NCI-H146 treated with DMSO at 0.1 percent for 48 hours (cell line): ENCODE measurements at regions not wholly inside any gene's neighbourhood (a gene's known extent, or its start where the extent isn't known, plus 50 kb on each side); places are given as distances from the start of the nearest gene placed in this dataset.
A peak's percentile ranks its signal among the peaks of the same experiment; 100 is the strongest.
"Not testable (repeated sequence)": the region's sequence is repeated elsewhere in the genome, so short reads cannot be mapped to it uniquely, and the experiment has no call there.

ENCODE experiments used
- DNase-seq: peaks from one replicate; lab custom pipeline; 2025; ENCODE audit not compliant: unreplicated experiment; lab: John Stamatoyannopoulos, UW

- DNase-seq, result no peak
Measured at GRCh38 chr7:68712956-68713495, 885.2 kb upstream of the AUTS2 start.

DNA sequence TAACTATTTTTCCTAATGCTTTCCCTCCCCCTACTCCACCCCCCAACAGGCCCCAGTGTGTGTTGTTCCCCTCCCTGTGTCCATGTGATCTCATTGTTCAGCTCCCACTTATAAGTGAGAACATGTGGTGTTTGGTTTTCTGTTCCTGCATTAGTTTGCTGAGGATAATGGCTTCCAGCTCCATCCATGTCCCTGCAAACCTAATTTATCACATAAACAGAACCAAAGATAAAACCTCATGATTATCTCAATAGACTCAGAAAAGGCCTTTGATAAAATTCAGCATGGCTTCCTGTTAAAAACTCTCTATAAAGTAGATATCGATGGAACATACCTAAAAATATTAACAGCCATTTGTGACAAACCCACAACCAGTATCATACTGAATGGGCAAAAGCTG is 884.1 kb upstream of the AUTS2 start:
- not testable (repeated sequence) for DNase-seq

DNA sequence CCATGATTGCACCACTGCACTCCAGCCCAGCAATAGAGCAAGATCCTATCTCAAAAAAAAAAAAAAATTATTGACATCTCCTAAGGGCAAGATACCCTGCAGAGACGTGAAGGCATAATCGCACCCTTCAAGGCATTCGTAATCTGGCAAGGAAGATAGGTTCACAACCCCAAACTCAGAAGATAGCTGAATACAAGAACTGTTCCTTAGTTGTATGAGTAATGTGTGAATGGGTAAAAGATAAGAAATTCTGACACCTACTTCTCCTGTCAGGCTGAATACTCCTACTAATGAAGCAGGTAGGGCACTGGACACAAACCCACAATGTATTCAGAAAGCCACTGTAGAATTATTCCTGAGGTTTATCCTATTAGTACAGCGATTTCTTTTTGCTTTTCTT is 882.4 kb upstream of the AUTS2 start:
- DNase-seq, result no peak

DNA sequence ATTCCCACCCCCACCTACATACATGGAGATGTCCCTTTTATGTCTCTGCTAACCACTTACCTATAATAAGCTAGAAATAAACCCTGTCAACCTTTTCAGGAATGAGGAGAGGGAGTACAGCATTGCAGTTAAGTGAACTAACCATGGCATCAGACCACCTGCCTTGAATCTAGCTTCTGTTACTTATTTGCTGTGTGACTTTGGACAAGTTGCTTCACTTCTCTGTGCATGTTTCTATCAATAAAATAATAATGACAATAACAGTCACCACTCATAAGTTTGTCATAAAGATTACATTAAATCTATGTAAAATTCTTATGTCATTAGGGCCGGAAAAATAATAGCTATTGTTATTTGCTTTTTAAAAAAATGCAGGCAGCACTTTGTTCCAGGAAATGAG is 881.1 kb upstream of the AUTS2 start:
- no peak for DNase-seq

- peak; percentile 60 for DNase-seq
Measured at GRCh38 chr7:68718097-68718551, 880.2 kb upstream of the AUTS2 start.

DNA sequence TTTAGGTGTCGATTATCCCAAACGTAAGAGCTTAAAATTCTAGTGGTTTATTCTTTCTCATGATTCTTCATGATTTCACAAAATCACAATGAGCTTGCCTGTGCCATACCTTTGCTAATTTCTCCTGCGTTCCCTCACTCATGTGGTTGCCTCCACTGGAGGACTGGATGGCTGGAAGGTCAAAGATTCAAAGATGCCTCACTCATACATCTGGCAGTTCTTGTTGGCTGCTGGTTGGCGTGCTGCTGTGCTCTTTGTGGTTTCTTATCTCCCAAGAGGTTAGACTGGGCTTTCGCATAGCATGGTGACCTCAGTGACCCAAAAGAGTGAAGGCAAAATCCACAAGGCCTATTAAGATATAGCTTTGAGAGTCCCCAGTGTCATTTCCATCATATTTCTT is 877.6 kb upstream of the AUTS2 start:
- no peak for DNase-seq

DNA sequence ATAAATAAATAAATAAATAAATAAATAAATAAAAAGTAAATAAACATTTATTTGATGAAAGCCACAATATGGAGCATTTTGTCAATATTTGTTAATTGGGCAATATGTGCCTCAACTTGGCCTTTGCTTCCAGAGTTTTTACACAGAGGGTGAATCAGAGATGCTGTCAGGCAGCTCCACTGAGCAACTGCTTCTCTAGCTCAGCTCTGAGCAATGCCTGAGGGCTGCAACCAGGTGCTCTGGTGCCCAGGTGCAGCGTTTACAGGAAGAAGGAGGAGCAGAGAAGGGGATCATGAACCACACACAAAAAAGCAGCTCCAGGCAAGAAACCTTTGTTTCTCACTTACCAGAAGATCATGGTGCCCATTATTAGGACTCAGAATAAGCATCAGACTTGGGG is 876.2 kb upstream of the AUTS2 start:
- peak; percentile 67 for DNase-seq

- no peak for DNase-seq
Measured at GRCh38 chr7:68724965-68725364, 873.3 kb upstream of the AUTS2 start.

DNA sequence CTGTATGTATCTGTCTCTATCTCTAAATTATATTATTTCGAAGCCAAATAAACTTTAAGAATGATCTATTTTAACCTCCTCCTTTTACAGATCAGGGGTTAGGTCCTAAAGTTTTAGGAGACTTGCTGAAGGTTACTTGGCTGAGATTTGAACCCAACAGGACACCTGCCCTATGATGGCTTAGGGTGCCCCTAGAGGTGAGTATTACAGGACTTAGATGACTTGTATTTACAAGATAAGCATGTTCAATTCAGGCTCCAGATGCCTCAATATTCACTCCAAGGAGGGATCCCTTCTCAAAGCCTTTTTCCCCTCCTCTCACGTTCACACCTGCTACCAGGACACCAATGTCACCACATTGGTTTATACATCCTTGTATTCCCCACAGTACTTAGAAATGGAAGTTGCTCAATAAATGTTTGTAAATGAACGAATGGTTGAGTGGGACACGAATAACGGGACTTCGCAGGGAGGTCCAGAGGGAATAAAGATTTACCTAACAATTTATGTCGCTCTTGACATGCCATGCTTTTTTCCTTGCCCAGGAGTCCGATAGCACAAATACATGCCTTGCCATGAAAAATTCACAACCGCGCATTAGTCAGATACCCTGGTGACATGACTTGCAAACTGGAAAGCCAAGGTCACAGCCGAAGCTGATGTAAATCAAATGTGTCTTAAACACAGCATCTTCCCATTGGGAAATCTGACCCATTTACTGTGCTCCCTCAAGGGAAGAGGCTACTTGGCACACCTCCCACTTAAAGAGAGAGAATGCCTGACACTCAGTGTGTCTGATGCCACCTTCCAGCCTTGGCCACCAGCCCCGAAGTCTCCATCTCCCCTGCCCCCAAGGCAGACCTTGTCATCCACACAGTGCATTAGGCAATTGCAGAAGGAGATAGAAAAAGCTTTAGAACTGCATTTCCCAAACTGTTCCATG is 872.2 kb upstream of the AUTS2 start:
- no peak for DNase-seq

- DNase-seq, result not testable (repeated sequence)
Measured at GRCh38 chr7:68728720-68729119, 869.6 kb upstream of the AUTS2 start.

GRCh38 chr7:68729371-68729770 is 868.9 kb upstream of the AUTS2 start:
- DNase-seq, result no peak

DNA sequence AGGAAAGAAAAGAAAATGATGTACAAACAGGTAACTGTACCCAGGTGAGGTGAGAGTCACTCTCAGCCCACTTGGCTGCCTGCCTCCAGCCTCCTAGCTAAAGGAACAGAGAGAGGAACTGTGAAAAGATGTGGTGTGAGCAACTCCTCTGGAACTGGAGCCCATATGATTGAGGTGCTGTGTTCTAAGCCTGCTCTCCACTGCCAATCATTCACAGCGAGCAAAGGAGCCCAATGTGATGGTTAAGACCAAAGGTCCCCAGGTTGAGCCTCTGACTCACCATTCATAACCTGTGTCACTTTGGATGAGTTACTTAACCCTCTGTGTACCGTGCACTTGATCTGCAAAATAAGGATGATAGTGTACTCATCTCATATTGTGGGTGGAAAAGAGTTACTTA is 868.1 kb upstream of the AUTS2 start:
- peak; percentile 35 for DNase-seq

DNA sequence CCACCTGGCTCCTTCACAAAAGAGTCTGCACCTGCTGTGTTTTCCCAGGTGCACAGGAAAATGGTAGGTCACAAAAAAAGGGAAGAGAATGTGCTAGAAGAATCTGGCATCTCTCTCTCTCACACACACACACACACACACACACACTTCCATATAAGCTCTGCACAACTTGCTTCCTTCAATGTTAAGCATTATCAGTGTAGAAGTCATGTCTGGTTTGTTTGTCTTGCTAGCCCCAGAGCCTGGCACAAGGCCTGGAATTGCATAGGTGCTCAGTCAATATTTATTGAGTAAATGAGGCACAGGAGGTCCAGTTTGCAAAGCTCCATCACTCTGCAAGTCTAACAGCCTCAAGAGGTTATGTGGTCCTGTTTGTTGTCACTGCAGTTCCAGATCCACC is 867.3 kb upstream of the AUTS2 start:
- DNase-seq, result peak; percentile 85

DNA sequence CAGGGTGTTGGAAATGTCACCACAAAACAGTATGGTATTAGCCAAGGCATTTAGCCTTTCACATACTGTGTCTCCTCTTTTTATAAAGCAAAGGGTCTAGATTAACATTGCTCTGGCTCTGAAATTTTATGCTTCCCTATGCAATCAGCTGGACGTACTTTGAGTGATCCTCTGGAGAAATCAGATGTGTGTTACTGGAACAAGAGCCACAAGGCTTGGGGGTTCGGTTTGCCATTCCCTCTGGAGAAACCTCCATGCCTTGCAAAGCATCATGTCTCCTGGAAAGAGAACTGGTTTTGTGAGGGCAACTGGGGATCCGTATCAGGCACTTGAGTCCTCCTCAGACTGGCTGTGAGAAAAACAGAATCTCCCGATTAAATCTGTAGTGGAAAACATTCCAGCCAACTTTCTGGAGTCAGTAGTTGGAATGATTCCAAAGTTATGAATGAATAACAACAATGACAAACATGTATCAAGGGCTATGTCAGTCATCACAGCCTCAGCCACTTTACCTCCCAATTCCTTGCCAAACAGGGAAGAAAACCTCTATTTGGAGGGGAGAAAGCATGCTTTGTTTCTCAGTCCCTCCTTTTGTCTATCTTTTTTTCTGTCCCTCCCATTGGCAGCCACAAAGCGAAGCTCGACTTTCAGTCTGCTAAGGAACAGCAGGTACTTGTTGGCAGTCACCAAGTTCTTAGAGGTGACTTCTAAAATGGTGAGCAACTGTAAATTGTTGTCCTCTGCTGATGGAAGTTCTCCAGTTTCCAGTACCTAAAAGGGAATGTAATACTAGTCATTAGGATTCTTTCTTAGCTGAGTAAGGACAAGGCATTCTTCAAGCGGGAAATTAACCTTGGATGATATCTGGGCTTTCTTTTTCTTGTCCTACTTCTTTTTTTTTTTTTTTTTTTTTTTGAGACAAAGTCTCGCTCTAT is 864.8 kb upstream of the AUTS2 start:
- no peak for DNase-seq

DNA sequence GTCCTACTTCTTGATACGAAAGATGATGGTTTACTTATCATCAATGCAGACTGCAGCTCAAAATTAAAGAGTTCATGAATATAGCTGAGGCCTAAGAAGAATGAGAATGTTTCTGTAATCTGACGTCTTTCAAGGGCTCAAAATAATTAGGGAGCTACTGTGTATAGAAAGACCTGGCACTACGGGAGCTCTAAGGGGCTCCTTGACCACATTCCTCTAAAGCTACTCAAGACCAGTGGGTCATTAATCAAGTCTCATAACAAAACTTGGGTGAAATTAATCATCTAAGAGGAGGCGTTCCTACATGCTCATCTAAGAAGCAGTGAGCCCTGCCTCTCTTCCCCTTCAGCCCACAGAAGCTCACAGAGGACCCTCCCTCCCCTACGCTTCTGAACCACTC is 863.8 kb upstream of the AUTS2 start:
- no peak for DNase-seq

- DNase-seq, result no peak
Measured at GRCh38 chr7:68739306-68739705, 859.0 kb upstream of the AUTS2 start.

DNA sequence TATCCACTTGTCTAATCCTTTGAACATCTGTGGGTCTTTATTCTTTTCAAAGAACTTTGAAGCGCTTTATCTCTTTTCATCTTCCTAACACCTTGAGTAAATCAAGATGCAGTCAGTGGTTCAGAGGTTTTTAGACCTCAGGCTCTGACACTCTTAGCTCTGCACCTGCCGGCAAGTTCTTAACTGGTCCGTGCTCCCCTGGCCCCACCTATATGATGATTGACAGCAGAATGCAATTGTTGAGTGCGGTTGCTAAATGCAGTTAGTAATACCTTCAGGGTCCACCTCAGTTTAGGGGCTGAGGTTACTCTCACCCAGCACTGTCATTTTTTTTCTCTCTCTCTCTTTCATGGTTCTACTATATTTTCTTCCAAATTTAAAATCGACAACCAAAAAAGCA is 854.2 kb upstream of the AUTS2 start:
- DNase-seq, result no peak

- no peak for DNase-seq
Measured at GRCh38 chr7:68748934-68749900, 849.1 kb upstream of the AUTS2 start.

GRCh38 chr7:68752485-68753178 is 845.6 kb upstream of the AUTS2 start:
- no peak for DNase-seq

DNA sequence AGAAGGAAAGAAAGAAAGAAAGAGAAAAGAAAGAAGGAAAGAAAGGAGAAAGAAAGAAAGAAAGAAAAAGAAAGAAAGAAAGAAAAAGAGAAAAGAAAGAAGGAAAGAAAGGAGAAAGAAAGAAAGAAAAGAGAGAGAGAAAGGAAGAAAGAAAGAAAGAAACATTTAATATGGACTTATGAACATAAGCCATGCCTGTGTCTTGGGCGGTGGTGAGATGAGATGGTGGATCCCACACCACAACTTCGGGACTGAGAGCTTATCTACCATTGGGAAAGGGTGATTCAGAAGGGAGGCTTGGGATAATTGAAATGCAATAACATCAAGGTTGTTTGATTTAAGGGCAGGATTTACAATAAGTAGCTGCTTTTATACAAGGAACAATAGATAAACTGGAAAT is 843.9 kb upstream of the AUTS2 start:
- DNase-seq, result no peak
